ENCODE measurements at regions not wholly inside any gene's neighbourhood (a gene's known extent, or its start where the extent isn't known, plus 50 kb on each side); places are given as distances from the start of the nearest gene placed in this dataset.

GRCh38 chr9:99606296-99606695 lies 215.4 kb upstream of the NR4A3 start:
- H3K36me3 ChIP-seq (ENCODE audit: low read depth), result no peaks in the 10 kb centered on the region
- DNase-seq (no peak), ATAC-seq (no peak)
- intact Hi-C loops (cut with DNase I, micrococcal nuclease), result no loop called here
- no peaks in the 10 kb centered on the region for H3K9me3 ChIP-seq
- no peak overlapping the region for H3K4me3 ChIP-seq
- no peak for TF ChIP-seq CTCF (IDR thresholded peaks at IDR 0.05)
- no peaks in the 10 kb centered on the region for H3K4me1 ChIP-seq (ENCODE audit: low read depth)

- H3K4me3 ChIP-seq, result no peak overlapping the region
- ATAC-seq (no peak), DNase-seq (no peak)
- TF ChIP-seq CTCF (IDR thresholded peaks at IDR 0.05), result no peak
- no peaks in the 10 kb centered on the region for H3K9me3 ChIP-seq
- intact Hi-C loops (cut with DNase I, micrococcal nuclease), result no loop called here
- no peaks in the 10 kb centered on the region for H3K4me1 ChIP-seq (ENCODE audit: low read depth)
- H3K36me3 ChIP-seq (ENCODE audit: low read depth), result no peaks in the 10 kb centered on the region
Observed at GRCh38 chr9:99606957-99607356, 214.7 kb upstream of the NR4A3 start.

- no peak overlapping the region for H3K4me3 ChIP-seq
- intact Hi-C loops (cut with DNase I, micrococcal nuclease), result no loop called here
- no peaks in the 10 kb centered on the region for H3K9me3 ChIP-seq
- no peak for TF ChIP-seq CTCF (IDR thresholded peaks at IDR 0.05)
- no peaks in the 10 kb centered on the region for H3K4me1 ChIP-seq (ENCODE audit: low read depth)
- DNase-seq, result no peak
- H3K36me3 ChIP-seq (ENCODE audit: low read depth), result no peaks in the 10 kb centered on the region
- no peak for ATAC-seq
Observed at GRCh38 chr9:99607842-99608448, 213.7 kb upstream of the NR4A3 start.

- Histone ChIP-seq H3K9me3 (no peaks in the 10 kb centered on the region), H3K4me1 (ENCODE audit: low read depth) (no peaks in the 10 kb centered on the region), H3K36me3 (ENCODE audit: low read depth) (no peaks in the 10 kb centered on the region), H3K4me3 (no peak overlapping the region)
- intact Hi-C loops (cut with DNase I, micrococcal nuclease), result no loop called here
- ATAC-seq (no peak), DNase-seq (no peak)
- no peak for TF ChIP-seq CTCF (IDR thresholded peaks at IDR 0.05)
Observed at GRCh38 chr9:99614341-99614740, 207.3 kb upstream of the NR4A3 start.

GRCh38 chr9:99621040-99621439 lies 200.6 kb upstream of the NR4A3 start:
- ATAC-seq, result no peak
- no peak for TF ChIP-seq CTCF (IDR thresholded peaks at IDR 0.05)
- intact Hi-C loops (cut with DNase I, micrococcal nuclease), result no loop called here

GRCh38 chr9:99622679-99623078 lies 199.0 kb upstream of the NR4A3 start:
- Histone ChIP-seq H3K9me3 (no peaks in the 10 kb centered on the region), H3K4me1 (ENCODE audit: low read depth) (no peaks in the 10 kb centered on the region), H3K36me3 (ENCODE audit: low read depth) (no peaks in the 10 kb centered on the region), H3K4me3 (no peak overlapping the region)
- DNase-seq (no peak), ATAC-seq (no peak)
- intact Hi-C loops (cut with DNase I, micrococcal nuclease), result no loop called here
- no peak for TF ChIP-seq CTCF (IDR thresholded peaks at IDR 0.05)

More at GRCh38 chr9:99621040-99621439, 200.6 kb upstream of the NR4A3 start:
- Histone ChIP-seq H3K9me3 (no peaks in the 10 kb centered on the region), H3K4me3 (no peak overlapping the region), H3K36me3 (ENCODE audit: low read depth) (no peaks in the 10 kb centered on the region), H3K4me1 (ENCODE audit: low read depth) (no peaks in the 10 kb centered on the region)
- no peak for DNase-seq
